WTC11 (cell line): ENCODE measurements at regions not wholly inside any gene's neighbourhood (a gene's known extent, or its start where the extent isn't known, plus 50 kb on each side); places are given as distances from the start of the nearest gene placed in this dataset.

ENCODE experiments used
- AFF4 ChIP-seq: sonication (generic); formaldehyde crosslinking; IDR thresholded peaks from 2 replicates; pipeline ENCODE4 v1.8.1; 2023; ENCODE audit warnings: mild to moderate bottlenecking, missing genetic modification reagents, borderline replicate concordance
- CREB1 ChIP-seq: sonication (generic); formaldehyde crosslinking; IDR thresholded peaks from 2 replicates; pipeline ENCODE4 v1.8.0; 2023; ENCODE audit warnings: mild to moderate bottlenecking, missing genetic modification reagents
- CREM ChIP-seq: sonication (generic); formaldehyde crosslinking; IDR thresholded peaks from 2 replicates; pipeline ENCODE4 v1.8.1; 2022; ENCODE audit warnings: mild to moderate bottlenecking, missing genetic modification reagents, moderate library complexity
- CTCF ChIP-seq: fragments of 200-600 bp; IDR thresholded peaks from 2 replicates; pipeline ENCODE4 v1.8.0; 2022; ENCODE audit warnings: antibody characterized with exemption

GRCh38 chr6:121522265-121522664, 86.8 kb downstream of the GJA1 start:
- TF ChIP-seq AFF4 (CRISPR knock-in tag) (no peak), CREB1 (CRISPR knock-in tag) (no peak), CREM (CRISPR knock-in tag) (no peak), CTCF (no peak)
